GM10266 (cell line): ENCODE measurements at regions not wholly inside any gene's neighbourhood (a gene's known extent, or its start where the extent isn't known, plus 50 kb on each side); places are given as distances from the start of the nearest gene placed in this dataset.

ENCODE experiments used
- DNase-seq: peaks from one replicate; pipeline ENCODE4 v3.0.0; 2012; ENCODE audit errors: extremely low spot score
- TF ChIP-seq, protein P1 (sequence below): IDR thresholded peaks from 2 replicates; pipeline ENCODE4 v1.5.1; 2012; ENCODE audit warnings: mild to moderate bottlenecking, low read depth; ENCODE audit not compliant: control insufficient read depth, insufficient read depth; ENCODE audit errors: missing control alignments

DNA sequence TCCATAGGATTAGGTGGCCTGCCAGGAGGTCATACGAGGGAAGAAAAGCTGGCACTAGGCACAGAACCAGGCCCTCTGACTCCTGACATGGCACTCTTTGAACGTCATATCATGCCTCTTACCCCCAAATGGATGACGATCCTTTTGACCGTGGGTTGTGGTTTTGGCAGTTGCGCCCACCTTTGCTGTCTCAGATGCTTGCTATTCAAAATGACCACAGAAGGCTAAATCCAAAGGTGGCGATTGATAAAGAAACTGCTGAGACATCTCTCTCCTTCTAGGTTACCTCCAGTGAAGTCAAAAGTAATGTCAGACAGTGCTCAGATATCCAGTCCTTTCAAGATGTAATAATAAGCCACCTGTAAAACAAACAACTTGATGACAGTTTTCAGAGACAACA lies 385.0 kb downstream of the EFNA5 start:
- TF ChIP-seq, protein P1, sequence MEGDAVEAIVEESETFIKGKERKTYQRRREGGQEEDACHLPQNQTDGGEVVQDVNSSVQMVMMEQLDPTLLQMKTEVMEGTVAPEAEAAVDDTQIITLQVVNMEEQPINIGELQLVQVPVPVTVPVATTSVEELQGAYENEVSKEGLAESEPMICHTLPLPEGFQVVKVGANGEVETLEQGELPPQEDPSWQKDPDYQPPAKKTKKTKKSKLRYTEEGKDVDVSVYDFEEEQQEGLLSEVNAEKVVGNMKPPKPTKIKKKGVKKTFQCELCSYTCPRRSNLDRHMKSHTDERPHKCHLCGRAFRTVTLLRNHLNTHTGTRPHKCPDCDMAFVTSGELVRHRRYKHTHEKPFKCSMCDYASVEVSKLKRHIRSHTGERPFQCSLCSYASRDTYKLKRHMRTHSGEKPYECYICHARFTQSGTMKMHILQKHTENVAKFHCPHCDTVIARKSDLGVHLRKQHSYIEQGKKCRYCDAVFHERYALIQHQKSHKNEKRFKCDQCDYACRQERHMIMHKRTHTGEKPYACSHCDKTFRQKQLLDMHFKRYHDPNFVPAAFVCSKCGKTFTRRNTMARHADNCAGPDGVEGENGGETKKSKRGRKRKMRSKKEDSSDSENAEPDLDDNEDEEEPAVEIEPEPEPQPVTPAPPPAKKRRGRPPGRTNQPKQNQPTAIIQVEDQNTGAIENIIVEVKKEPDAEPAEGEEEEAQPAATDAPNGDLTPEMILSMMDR, result no peak
- no peak for DNase-seq

DNA sequence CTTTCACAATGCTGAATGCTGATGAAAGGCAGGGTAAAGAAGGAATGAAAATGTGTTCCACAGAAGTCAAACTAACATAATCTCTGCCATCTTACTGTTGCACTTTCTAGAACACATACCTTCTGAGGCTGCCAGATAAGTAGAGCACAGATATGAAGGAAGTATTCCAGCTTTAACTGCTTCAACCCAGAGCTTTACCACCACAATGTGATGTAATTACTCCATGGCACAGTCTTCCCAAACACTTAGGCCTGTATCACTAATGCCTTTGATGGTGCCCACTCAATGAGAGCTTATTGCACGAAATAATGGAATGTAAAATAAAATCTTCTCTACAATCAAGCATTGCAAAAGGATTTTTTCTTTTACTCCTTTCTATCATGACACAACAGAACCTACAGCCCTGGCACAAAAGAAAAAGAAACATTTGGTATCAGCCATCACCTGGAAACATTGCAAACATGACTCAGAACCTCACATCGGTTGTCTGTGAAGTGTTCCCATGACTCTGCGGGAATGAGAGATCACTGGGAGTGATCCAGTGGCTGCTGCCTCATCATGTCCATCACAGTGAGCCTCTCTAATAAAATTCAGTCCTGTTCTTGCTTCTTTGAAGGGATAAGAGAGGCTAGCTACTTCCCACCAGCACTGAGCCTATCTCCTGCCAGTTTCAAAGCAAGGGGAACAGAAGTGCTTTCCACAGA lies 385.8 kb downstream of the EFNA5 start:
- TF ChIP-seq, protein P1, result no peak
- no peak for DNase-seq

DNA sequence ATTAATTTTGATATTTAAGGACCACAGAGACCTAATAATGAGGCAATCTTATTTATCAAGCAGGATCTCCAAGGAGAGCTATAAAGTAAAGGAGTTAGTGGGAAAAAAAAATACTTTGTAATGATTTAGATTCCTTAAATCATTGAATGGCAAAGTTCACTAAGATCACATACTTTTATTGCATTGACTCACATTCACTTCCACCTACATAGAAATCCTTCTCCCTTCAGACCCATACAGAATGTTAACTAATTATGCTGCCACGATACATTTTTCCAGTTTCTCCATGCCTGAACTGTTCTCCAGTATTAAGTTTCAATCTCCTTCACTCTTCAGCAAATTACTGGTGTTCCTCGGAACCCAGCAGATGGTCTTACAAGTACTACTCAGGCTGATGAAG lies 388.7 kb downstream of the EFNA5 start:
- TF ChIP-seq, protein P1, result no peak
- DNase-seq, result no peak

DNA sequence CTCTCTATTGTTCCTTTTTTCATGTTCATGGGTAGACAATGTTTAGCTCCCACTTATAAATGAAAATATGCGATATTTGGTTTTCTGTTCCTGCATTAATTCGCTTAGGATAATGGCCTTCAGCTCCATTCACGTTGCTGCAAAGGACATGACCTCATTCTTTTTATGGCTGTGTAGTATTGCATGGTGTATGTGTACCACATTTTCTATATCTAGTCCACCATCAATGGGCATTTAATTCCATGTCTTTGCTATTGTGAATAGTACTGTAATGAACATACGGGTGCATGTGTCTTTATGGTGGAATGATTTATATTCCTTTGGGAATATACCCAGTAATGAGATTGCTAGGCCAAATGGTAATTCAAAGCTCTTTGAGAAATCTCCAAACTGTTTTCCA lies 392.0 kb downstream of the EFNA5 start:
- DNase-seq, result no peak
- TF ChIP-seq, protein P1, result no peak

DNA sequence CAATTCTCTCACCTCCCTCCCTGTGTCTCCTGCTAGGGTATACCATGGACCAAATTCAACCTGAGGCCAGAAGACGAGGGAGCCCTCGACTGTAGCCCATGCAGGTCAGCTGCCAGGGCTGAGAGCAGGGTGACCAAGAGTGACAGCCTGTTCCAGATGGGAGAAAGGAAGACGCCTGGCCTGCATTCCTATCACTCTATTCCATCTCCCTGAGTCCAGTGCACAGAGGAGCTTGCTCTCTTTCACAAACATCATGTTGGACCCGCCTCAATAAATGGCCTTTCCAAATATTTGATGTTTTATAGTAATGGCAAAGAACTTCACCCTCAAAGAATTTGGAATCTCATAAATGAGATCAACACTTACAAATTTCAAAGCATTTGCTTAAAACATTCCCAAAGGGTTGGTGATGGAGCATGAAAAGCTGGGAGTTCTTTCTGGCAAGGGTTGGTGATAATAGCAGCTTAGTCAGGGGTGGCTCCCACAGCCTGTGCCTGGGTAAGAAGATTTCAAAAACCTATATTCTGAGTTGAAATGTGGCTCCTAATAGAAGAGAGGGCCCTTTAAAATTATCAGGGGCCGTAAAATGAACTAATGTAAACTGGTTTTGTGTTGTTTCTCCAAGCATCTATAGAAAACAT lies 393.1 kb downstream of the EFNA5 start:
- no peak for DNase-seq
- TF ChIP-seq, protein P1, result no peak

DNA sequence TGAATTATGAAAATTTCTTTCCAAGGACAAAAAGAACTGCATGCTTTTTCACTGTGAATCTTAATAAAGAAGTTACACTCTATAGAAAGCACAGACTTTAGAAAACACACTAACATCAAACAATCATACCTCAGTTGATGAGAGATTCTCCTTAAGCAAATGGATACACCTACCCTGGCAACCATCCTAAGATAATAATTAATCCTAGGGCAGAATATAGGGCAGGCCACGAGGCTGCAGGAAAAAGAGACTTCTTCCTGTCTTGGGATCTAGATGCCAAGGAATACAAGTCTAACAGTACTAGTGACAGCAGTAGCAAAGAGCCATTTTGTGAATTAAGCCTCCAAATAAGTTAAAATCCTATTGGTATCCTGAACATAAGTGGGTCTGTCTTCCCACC lies 395.4 kb downstream of the EFNA5 start:
- TF ChIP-seq, protein P1, result no peak
- DNase-seq, result no peak

DNA sequence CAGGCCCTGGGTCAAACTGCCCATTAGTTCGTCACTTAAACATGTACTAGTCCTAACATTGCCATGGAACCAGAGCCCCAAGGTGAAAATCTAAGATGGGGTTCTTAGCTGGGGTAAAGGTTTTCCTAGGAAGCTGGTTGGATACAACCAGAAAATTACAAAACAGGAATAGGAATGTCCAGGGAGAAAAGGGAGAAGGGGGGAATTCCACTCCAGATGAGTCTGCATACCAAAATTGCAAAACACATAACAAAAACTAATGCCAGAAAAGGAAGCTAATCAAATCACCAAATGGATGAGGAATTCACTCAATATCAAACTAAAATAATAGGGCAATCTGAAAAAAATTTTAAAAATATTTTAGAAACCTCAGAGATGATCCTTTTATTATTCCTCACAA lies 396.2 kb downstream of the EFNA5 start:
- TF ChIP-seq, protein P1, result no peak
- DNase-seq, result no peak
